ENCODE measurements at regions not wholly inside any gene's neighbourhood (a gene's known extent, or its start where the extent isn't known, plus 50 kb on each side); places are given as distances from the start of the nearest gene placed in this dataset.

GRCh38 chr4:22336822-22337221 lies 179.0 kb downstream of the ADGRA3 start:
- Mint-ChIP-seq H3K27ac (no peak overlapping the region), H3K36me3 (ENCODE audit: low read depth) (no peaks in the 10 kb centered on the region), H3K27me3 (no peaks in the 10 kb centered on the region), H3K9me3 (peaks cover 9% of the 10 kb centered on the region), H3K4me1 (no peaks in the 10 kb centered on the region), H3K4me3 (no peak overlapping the region)
- POLR2A ChIA-PET: interaction anchor here (0.6 kb wide), 1 partner anchor 321 kb away, joined by 3 read pairs; no protein-coding TSS in a partner anchor
- no peak for DNase-seq
- CTCF ChIA-PET: no interaction called here

- Mint-ChIP-seq H3K36me3 (ENCODE audit: low read depth) (no peaks in the 10 kb centered on the region), H3K27me3 (no peaks in the 10 kb centered on the region), H3K9me3 (peaks cover 14% of the 10 kb centered on the region), H3K4me3 (no peak overlapping the region), H3K27ac (no peak overlapping the region), H3K4me1 (no peaks in the 10 kb centered on the region)
- no peak for DNase-seq
- POLR2A ChIA-PET: no interaction called here
- CTCF ChIA-PET: no interaction called here
These were observed 181.7 kb downstream of the ADGRA3 start for GRCh38 chr4:22334155-22334554.

GRCh38 chr4:22324422-22324821 lies 191.4 kb downstream of the ADGRA3 start:
- Mint-ChIP-seq H3K9me3 (peaks cover 2% of the 10 kb centered on the region), H3K36me3 (ENCODE audit: low read depth) (no peaks in the 10 kb centered on the region), H3K27ac (no peak overlapping the region), H3K4me1 (no peaks in the 10 kb centered on the region), H3K27me3 (no peaks in the 10 kb centered on the region), H3K4me3 (no peak overlapping the region)
- DNase-seq: no peak
- ChIA-PET POLR2A (no interaction called here), CTCF (no interaction called here)

- Mint-ChIP-seq H3K4me1 (no peaks in the 10 kb centered on the region), H3K9me3 (no peaks in the 10 kb centered on the region), H3K27me3 (no peaks in the 10 kb centered on the region), H3K4me3 (no peak overlapping the region), H3K27ac (no peak overlapping the region), H3K36me3 (ENCODE audit: low read depth) (no peaks in the 10 kb centered on the region)
- no peak for DNase-seq
- ChIA-PET POLR2A (no interaction called here), CTCF (no interaction called here)
These were observed 192.2 kb downstream of the ADGRA3 start for GRCh38 chr4:22323691-22324090.

GRCh38 chr4:22322996-22323395 lies 192.9 kb downstream of the ADGRA3 start:
- no peaks in the 10 kb centered on the region for H3K36me3 Mint-ChIP-seq (ENCODE audit: low read depth)

GRCh38 chr4:22315628-22316027 lies 200.2 kb downstream of the ADGRA3 start:
- CTCF ChIA-PET: no interaction called here
- Mint-ChIP-seq H3K9me3 (peaks cover 12% of the 10 kb centered on the region), H3K4me1 (no peaks in the 10 kb centered on the region), H3K4me3 (no peak overlapping the region), H3K27me3 (no peaks in the 10 kb centered on the region), H3K36me3 (ENCODE audit: low read depth) (no peaks in the 10 kb centered on the region), H3K27ac (no peak overlapping the region)
- POLR2A ChIA-PET: no interaction called here
- no peak for DNase-seq

More at GRCh38 chr4:22322996-22323395, 192.9 kb downstream of the ADGRA3 start:
- H3K27me3 Mint-ChIP-seq: no peaks in the 10 kb centered on the region
- ChIA-PET POLR2A (no interaction called here), CTCF (no interaction called here)
- no peak overlapping the region for H3K4me3 Mint-ChIP-seq
- no peak for DNase-seq
- H3K9me3 Mint-ChIP-seq: no peaks in the 10 kb centered on the region
- no peaks in the 10 kb centered on the region for H3K4me1 Mint-ChIP-seq
- no peak overlapping the region for H3K27ac Mint-ChIP-seq

- peaks cover 12% of the 10 kb centered on the region for H3K9me3 Mint-ChIP-seq
- no peaks in the 10 kb centered on the region for H3K4me1 Mint-ChIP-seq
- H3K27ac Mint-ChIP-seq: no peak overlapping the region
- ChIA-PET POLR2A (no interaction called here), CTCF (no interaction called here)
- H3K4me3 Mint-ChIP-seq: no peak overlapping the region
- no peak for DNase-seq
- H3K27me3 Mint-ChIP-seq: no peaks in the 10 kb centered on the region
- no peaks in the 10 kb centered on the region for H3K36me3 Mint-ChIP-seq (ENCODE audit: low read depth)
These were observed 201.9 kb downstream of the ADGRA3 start for GRCh38 chr4:22313976-22314375.

GRCh38 chr4:22312113-22312512 lies 203.8 kb downstream of the ADGRA3 start:
- CTCF ChIA-PET: no interaction called here
- DNase-seq: no peak
- peaks cover 10% of the 10 kb centered on the region for H3K9me3 Mint-ChIP-seq
- POLR2A ChIA-PET: interaction anchor here (0.5 kb wide), 1 partner anchor 101 kb away, joined by 3 read pairs; no protein-coding TSS in a partner anchor
- no peaks in the 10 kb centered on the region for H3K4me1 Mint-ChIP-seq
- H3K27me3 Mint-ChIP-seq: no peaks in the 10 kb centered on the region
- H3K36me3 Mint-ChIP-seq (ENCODE audit: low read depth): no peaks in the 10 kb centered on the region
- H3K4me3 Mint-ChIP-seq: no peak overlapping the region
- no peak overlapping the region for H3K27ac Mint-ChIP-seq

- DNase-seq: no peak
- H3K4me3 Mint-ChIP-seq: no peak overlapping the region
- no peaks in the 10 kb centered on the region for H3K4me1 Mint-ChIP-seq
- peaks cover 45% of the 10 kb centered on the region for H3K9me3 Mint-ChIP-seq
- H3K27me3 Mint-ChIP-seq: no peaks in the 10 kb centered on the region
- POLR2A ChIA-PET: no interaction called here
- CTCF ChIA-PET: no interaction called here
- H3K27ac Mint-ChIP-seq: no peak overlapping the region
- H3K36me3 Mint-ChIP-seq (ENCODE audit: low read depth): no peaks in the 10 kb centered on the region
These were observed 214.6 kb downstream of the ADGRA3 start for GRCh38 chr4:22301253-22301652.

- Mint-ChIP-seq H3K27me3 (no peaks in the 10 kb centered on the region), H3K36me3 (ENCODE audit: low read depth) (no peaks in the 10 kb centered on the region), H3K4me1 (no peaks in the 10 kb centered on the region), H3K9me3 (peaks cover 42% of the 10 kb centered on the region), H3K4me3 (no peak overlapping the region), H3K27ac (no peak overlapping the region)
- no peak for DNase-seq
- ChIA-PET POLR2A (no interaction called here), CTCF (no interaction called here)
These were observed 216.2 kb downstream of the ADGRA3 start for GRCh38 chr4:22299678-22300077.

GRCh38 chr4:22287631-22288030 lies 228.2 kb downstream of the ADGRA3 start:
- H3K27ac Mint-ChIP-seq: no peak overlapping the region
- H3K4me1 Mint-ChIP-seq: no peaks in the 10 kb centered on the region
- H3K27me3 Mint-ChIP-seq: no peaks in the 10 kb centered on the region
- ChIA-PET CTCF (no interaction called here), POLR2A (no interaction called here)
- DNase-seq: no peak
- peaks cover 11% of the 10 kb centered on the region for H3K9me3 Mint-ChIP-seq
- H3K4me3 Mint-ChIP-seq: no peak overlapping the region
- H3K36me3 Mint-ChIP-seq (ENCODE audit: low read depth): no peaks in the 10 kb centered on the region

GRCh38 chr4:22268350-22269025 lies 247.4 kb downstream of the ADGRA3 start:
- POLR2A ChIA-PET: no interaction called here
- no peak for DNase-seq
- CTCF ChIA-PET: no interaction called here

GRCh38 chr4:22264261-22264660 lies 251.6 kb downstream of the ADGRA3 start:
- no peaks in the 10 kb centered on the region for H3K36me3 Mint-ChIP-seq (ENCODE audit: low read depth)
- H3K4me1 Mint-ChIP-seq: no peaks in the 10 kb centered on the region
- ChIA-PET CTCF (no interaction called here), POLR2A (no interaction called here)
- no peak overlapping the region for H3K4me3 Mint-ChIP-seq
- no peak overlapping the region for H3K27ac Mint-ChIP-seq
- H3K27me3 Mint-ChIP-seq: no peaks in the 10 kb centered on the region
- no peak for DNase-seq
- peaks cover 23% of the 10 kb centered on the region for H3K9me3 Mint-ChIP-seq

More at GRCh38 chr4:22268350-22269025, 247.4 kb downstream of the ADGRA3 start:
- Mint-ChIP-seq H3K4me3 (no peak overlapping the region), H3K36me3 (ENCODE audit: low read depth) (no peaks in the 10 kb centered on the region), H3K9me3 (peaks cover 15% of the 10 kb centered on the region), H3K27me3 (no peaks in the 10 kb centered on the region), H3K4me1 (no peaks in the 10 kb centered on the region), H3K27ac (no peak overlapping the region)

GRCh38 chr4:22253431-22253830 lies 262.4 kb downstream of the ADGRA3 start:
- Mint-ChIP-seq H3K27me3 (no peaks in the 10 kb centered on the region), H3K27ac (no peak overlapping the region), H3K4me3 (no peak overlapping the region), H3K9me3 (peaks cover 8% of the 10 kb centered on the region), H3K4me1 (no peaks in the 10 kb centered on the region), H3K36me3 (ENCODE audit: low read depth) (no peaks in the 10 kb centered on the region)
- DNase-seq: no peak
- ChIA-PET POLR2A (no interaction called here), CTCF (no interaction called here)
